Mucosa of descending colon (tissue), 3 donors: ENCODE measurements at regions not wholly inside any gene's neighbourhood (a gene's known extent, or its start where the extent isn't known, plus 50 kb on each side); places are given as distances from the start of the nearest gene placed in this dataset.
A peak's percentile ranks its signal among the peaks of the same experiment; 100 is the strongest.

Source experiments
- ATAC-seq: fragments of 200-7000 bp; cut with Tn5 transposase; one replicate; pipeline ENCODE4 v1.9.1; 2020; ENCODE audit warnings: mild to moderate bottlenecking, moderate library complexity
- DNase-seq, 3 donors: peaks; one replicate each; pipeline ENCODE4 v3.0.0-alpha.2; 2020
- H3K36me3 ChIP-seq: fragments of 200-600 bp; one replicate; pipeline ENCODE4 v1.8.0; 2021; ENCODE audit warnings: low read depth, mild to moderate bottlenecking
- H3K4me1 ChIP-seq: fragments of 200-600 bp; one replicate; pipeline ENCODE4 v1.8.0; 2021; ENCODE audit warnings: low read depth, mild to moderate bottlenecking
- H3K4me3 ChIP-seq: fragments of 200-600 bp; one replicate; pipeline ENCODE4 v1.8.0; 2021; ENCODE audit warnings: mild to moderate bottlenecking
- H3K9me3 ChIP-seq: fragments of 200-600 bp; one replicate; pipeline ENCODE4 v1.8.0; 2021; ENCODE audit warnings: mild to moderate bottlenecking
- CTCF ChIP-seq: fragments of 200-600 bp; IDR thresholded peaks from one replicate; pipeline ENCODE4 v1.8.0; 2022; ENCODE audit warnings: antibody characterized with exemption, mild to moderate bottlenecking
- intact Hi-C, 2 donors: fragments of 100-400 bp; cut with DNase I in 1 of 2; cut with micrococcal nuclease in 1 of 2; formaldehyde crosslinking; loops; one replicate each; pipeline versions ENCODE4 v1.11.0 to v1.11.1; 2022; cut with DNase I, micrococcal nuclease
- donor health status: DM: no; HTN: no; CAD: no; lungs with moderate emphysema.
- donor health status: DM: no; HTN: no; CAD: no.
- donor health status: DM: no; HTN: yes; CAD: no.

GRCh38 chr15:95120595-95120994 lies 889.2 kb downstream of the MCTP2 start:
- ATAC-seq = no peak
- H3K4me1 ChIP-seq = no peaks in the 10 kb centered on the region
- no peak for DNase-seq
- no peaks in the 10 kb centered on the region for H3K36me3 ChIP-seq
- intact Hi-C loops = no loop called here
- no peak overlapping the region for H3K4me3 ChIP-seq
- no peak for TF ChIP-seq CTCF
- no peaks in the 10 kb centered on the region for H3K9me3 ChIP-seq

GRCh38 chr15:95121191-95121590 lies 889.8 kb downstream of the MCTP2 start:
- intact Hi-C loops = no loop called here
- no peak for TF ChIP-seq CTCF
- no peaks in the 10 kb centered on the region for H3K4me1 ChIP-seq
- no peak for ATAC-seq
- H3K9me3 ChIP-seq = no peaks in the 10 kb centered on the region
- no peak for DNase-seq
- no peak overlapping the region for H3K4me3 ChIP-seq
- H3K36me3 ChIP-seq = no peaks in the 10 kb centered on the region

- Histone ChIP-seq H3K36me3 (no peaks in the 10 kb centered on the region), H3K9me3 (no peaks in the 10 kb centered on the region), H3K4me3 (no peak overlapping the region), H3K4me1 (no peaks in the 10 kb centered on the region)
- intact Hi-C loops = no loop called here
- ATAC-seq (no peak), DNase-seq (no peak)
- no peak for TF ChIP-seq CTCF
Observed at GRCh38 chr15:95125803-95126202, 894.4 kb downstream of the MCTP2 start.

GRCh38 chr15:95127356-95127755 lies 896.0 kb downstream of the MCTP2 start:
- Histone ChIP-seq H3K4me3 (no peak overlapping the region), H3K36me3 (no peaks in the 10 kb centered on the region), H3K4me1 (no peaks in the 10 kb centered on the region), H3K9me3 (no peaks in the 10 kb centered on the region)
- DNase-seq (no peak), ATAC-seq (no peak)
- intact Hi-C loops = no loop called here
- no peak for TF ChIP-seq CTCF

- ATAC-seq (no peak), DNase-seq (peak in 2 of 3 donors; percentile 17 to 42)
- H3K4me1 ChIP-seq = no peaks in the 10 kb centered on the region
- no peak overlapping the region for H3K4me3 ChIP-seq
- H3K36me3 ChIP-seq = no peaks in the 10 kb centered on the region
- intact Hi-C loops = no loop called here
- H3K9me3 ChIP-seq = no peaks in the 10 kb centered on the region
- TF ChIP-seq CTCF = no peak
Observed at GRCh38 chr15:95129574-95129973, 898.2 kb downstream of the MCTP2 start.

GRCh38 chr15:95131131-95131556 lies 899.8 kb downstream of the MCTP2 start:
- TF ChIP-seq CTCF = no peak
- Histone ChIP-seq H3K4me3 (no peak overlapping the region), H3K36me3 (no peaks in the 10 kb centered on the region), H3K4me1 (no peaks in the 10 kb centered on the region), H3K9me3 (no peaks in the 10 kb centered on the region)
- DNase-seq = no peak
- intact Hi-C loops = no loop called here
- no peak for ATAC-seq
